Upper lobe of right lung (tissue), 1 donor: ENCODE measurements at regions not wholly inside any gene's neighbourhood (a gene's known extent, or its start where the extent isn't known, plus 50 kb on each side); places are given as distances from the start of the nearest gene placed in this dataset.
"Not testable (repeated sequence)": the region's sequence is repeated elsewhere in the genome, so short reads cannot be mapped to it uniquely, and the experiment has no call there.

Experiments used
- ATAC-seq: fragments of 200-7000 bp; cut with Tn5 transposase; one replicate; pipeline ENCODE4 v1.9.1; 2020; ENCODE audit warnings: mild to moderate bottlenecking, moderate library complexity
- DNase-seq: peaks from one replicate; pipeline ENCODE4 v3.0.0-alpha.2; 2020
- H3K27ac ChIP-seq: fragments of 200-600 bp; one replicate; pipeline ENCODE4 v1.8.0; 2022
- H3K27me3 ChIP-seq: fragments of 200-600 bp; one replicate; pipeline ENCODE4 v1.8.0; 2022; ENCODE audit warnings: mild to moderate bottlenecking
- H3K36me3 ChIP-seq: fragments of 200-600 bp; one replicate; pipeline ENCODE4 v1.8.0; 2022
- H3K4me1 ChIP-seq: fragments of 200-600 bp; one replicate; pipeline ENCODE4 v1.8.0; 2022
- H3K4me3 ChIP-seq: fragments of 200-600 bp; one replicate; pipeline ENCODE4 v1.8.0; 2022; ENCODE audit warnings: mild to moderate bottlenecking
- H3K9me3 ChIP-seq: fragments of 200-600 bp; one replicate; pipeline ENCODE4 v1.8.0; 2022
- intact Hi-C: fragments of 100-400 bp; cut with DNase I; formaldehyde crosslinking; loops from one replicate; pipeline ENCODE4 v1.11.0; 2022
- donor health status: DM: no; HTN: yes; CAD: no; lungs with severe emphysema.

DNA sequence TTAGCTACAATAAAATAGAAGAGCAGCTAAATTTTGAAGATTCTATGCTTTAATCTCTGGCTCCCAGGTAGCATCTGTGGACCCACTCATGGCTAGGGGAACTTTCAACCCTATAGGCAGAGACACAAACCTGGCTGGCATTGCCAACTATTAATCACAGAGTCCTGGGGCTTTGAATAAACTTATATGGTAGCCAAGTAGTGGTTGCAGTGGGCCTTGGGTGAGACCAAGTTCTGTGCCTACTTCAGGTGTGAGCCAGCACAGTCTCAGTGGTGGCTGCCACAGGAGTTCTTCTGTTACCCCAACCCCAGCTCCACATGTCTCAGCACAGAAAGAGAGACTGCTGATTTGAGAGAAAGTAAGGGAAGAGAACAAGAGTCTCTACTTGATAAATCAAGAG is 1626.5 kb downstream of the SPATA31A7 start:
- ATAC-seq, intact Hi-C loops, DNase-seq: not testable (repeated sequence)

DNA sequence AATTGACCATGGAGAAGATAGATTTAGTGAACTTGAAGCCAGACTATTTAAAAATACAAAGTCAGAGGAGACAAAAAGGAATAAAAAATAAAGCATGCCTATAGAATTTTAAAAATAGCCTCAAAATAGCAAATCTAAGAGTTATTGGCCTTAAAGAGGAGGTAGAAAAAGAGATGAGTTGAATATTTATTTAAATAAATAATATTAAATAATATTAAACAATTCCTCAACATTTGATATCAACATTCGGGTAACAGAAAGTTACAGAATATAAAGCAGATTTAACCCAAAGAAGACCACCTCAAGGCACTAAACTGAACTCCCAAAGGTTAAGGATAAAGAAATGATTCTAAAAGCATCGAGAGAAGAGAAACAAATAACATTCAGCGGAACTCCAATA is 1627.4 kb downstream of the SPATA31A7 start:
- not testable (repeated sequence) for H3K9me3 ChIP-seq

More for the DNA sequence above, 1626.5 kb downstream of the SPATA31A7 start:
- not testable (repeated sequence) for H3K36me3 ChIP-seq, H3K4me3 ChIP-seq, H3K9me3 ChIP-seq, H3K4me1 ChIP-seq, H3K27me3 ChIP-seq, H3K27ac ChIP-seq

DNA sequence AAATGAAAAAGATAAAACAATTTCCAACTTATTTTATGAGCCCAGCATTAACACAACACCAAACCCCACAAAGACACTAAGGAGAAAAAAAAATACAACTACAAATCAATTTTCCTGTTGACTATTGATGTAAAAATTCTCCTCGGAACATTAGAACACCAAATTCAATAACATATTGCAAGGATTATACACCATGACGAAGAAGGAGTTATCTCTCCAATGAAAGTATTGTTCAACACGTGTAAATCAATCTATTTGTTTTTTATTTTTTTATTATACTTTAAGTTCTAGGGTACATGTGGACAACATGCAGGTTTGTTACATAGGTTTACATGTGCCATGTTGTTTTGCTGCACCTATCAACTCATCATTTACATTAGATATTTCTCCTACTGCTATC is 1632.3 kb downstream of the SPATA31A7 start:
- H3K4me3 ChIP-seq, intact Hi-C loops, DNase-seq, ATAC-seq, H3K4me1 ChIP-seq, H3K27me3 ChIP-seq, H3K36me3 ChIP-seq, H3K9me3 ChIP-seq, H3K27ac ChIP-seq: not testable (repeated sequence)

More for the DNA sequence above, 1627.4 kb downstream of the SPATA31A7 start:
- DNase-seq, H3K4me1 ChIP-seq, H3K27ac ChIP-seq, H3K36me3 ChIP-seq, H3K4me3 ChIP-seq, intact Hi-C loops, ATAC-seq, H3K27me3 ChIP-seq: not testable (repeated sequence)

DNA sequence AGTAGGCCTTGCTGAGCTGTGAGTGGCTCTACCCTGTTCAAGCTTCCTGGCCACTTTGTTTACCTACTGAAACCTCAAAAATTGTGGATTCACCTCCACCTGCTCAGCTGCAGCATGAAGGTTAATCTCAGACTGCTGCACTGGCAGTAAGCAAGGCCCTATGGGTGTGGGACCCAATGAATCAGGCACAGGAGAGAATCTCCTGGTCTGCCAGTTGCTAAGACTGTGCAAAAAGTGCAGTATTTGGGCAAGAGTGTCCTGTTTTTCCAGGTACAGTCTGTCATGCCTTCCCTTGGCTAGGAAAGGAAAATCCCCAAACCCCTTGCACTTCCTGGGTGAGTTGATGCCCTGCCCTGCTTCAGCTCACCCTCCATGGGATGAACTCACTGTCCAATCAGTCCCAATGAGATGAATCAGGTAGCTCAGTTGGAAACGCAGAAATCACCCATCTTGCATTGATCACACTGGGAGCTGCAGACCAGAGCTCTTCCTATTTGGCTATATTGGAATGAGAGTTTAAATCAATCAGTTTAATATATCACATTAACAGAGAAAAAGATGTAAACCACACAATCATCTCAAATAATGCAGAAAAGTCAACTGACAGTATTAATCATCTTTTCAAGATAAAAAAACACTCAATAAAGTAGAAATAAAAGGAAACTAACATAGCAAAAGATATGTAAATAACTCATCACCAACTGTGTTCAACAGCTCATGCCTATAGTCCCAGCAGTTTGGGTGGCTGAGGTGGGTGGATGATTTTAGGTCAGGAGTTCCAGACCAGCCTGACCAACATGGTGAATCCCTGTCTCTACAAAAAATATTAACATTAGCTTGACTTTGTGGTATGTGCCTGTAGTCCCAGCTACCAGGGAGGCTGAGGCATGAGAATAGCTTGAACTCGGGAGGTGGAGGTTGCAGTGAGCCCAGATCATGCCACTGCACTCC is 1638.4 kb downstream of the SPATA31A7 start:
- H3K4me3 ChIP-seq, H3K4me1 ChIP-seq, intact Hi-C loops, DNase-seq, H3K27ac ChIP-seq, H3K9me3 ChIP-seq, H3K36me3 ChIP-seq: not testable (repeated sequence)
- peaks cover 13% of the 10 kb centered on the region for H3K27me3 ChIP-seq
- ATAC-seq = peak; percentile 53

DNA sequence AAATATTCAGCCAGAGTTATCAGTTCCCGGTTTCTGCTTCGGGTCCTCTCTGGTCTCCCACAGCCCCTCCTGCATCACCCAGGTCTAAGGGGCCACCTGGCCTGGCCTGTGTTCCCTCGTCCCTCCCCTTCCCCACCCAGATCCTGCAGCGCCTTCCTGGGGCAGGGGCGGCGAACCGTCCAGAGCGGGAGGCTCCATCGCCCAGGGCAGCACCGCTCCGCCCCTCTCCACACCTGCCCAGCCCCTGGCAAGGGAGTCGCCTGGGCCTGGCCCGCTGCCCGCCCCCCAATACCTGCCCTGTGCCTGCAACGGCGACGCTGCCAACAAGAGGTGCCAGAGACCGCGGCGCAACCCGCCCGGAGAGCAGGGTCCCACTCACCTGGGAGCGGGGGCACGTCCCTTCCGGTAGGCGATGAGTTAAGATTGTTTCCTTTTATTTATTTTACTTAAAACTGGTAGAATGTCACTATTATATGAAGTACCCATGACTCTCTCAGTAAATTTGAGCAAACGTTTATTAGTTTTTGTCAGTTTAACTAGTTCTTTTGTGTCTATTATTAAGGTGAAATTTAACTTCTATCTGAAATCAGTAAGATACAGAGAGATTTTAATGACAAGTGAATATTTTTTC is 1641.1 kb downstream of the SPATA31A7 start:
- intact Hi-C loops, DNase-seq, H3K4me3 ChIP-seq, H3K9me3 ChIP-seq, H3K36me3 ChIP-seq, H3K27ac ChIP-seq, H3K4me1 ChIP-seq: not testable (repeated sequence)
- peaks cover 16% of the 10 kb centered on the region for H3K27me3 ChIP-seq
- ATAC-seq = peak; percentile 57

DNA sequence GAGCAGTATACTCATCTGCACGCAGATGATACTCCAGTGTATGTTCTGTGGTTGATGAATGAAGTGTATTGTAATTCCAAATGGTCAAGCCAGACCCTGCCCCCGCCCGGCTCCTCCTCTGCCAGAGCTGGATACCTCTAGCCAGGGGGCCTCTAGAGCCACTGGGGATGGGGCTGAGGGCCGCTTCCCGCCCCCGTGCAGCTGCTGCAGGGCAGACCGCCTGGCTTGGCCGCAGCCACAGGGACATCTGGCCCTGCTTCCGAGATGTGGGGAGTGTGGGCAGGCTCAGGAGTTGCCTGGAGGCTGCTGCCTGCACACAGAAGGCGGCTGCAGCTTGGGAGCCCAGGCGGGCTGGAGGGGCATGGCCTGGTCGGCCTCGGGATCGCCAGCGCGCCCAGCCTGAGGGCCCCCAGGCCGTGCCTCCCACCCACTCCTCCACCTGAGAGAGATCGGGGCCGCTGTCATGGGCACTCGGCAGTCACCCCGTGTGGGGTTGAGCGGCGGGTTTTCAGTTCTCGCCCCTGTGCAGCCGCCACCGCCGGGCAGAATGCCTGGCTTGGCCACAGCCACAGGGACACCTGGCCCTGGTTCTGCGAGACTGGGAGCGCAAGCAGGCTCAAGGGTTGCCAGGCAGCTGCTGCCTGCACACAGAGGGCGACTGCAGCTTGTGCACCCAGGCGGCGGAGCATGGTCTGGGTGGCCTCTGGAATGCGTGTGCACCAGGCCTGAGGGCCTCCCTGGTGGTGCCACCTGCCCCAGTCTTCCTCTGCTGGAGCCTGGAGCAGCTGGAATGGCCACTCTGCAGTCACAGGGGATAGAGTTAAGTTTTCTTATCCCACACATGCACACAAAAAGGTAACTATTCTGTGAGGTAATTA is 1643.7 kb downstream of the SPATA31A7 start:
- intact Hi-C loops, H3K4me3 ChIP-seq, H3K4me1 ChIP-seq, H3K36me3 ChIP-seq, ATAC-seq, H3K9me3 ChIP-seq, DNase-seq, H3K27ac ChIP-seq: not testable (repeated sequence)
- peaks cover 10% of the 10 kb centered on the region for H3K27me3 ChIP-seq

DNA sequence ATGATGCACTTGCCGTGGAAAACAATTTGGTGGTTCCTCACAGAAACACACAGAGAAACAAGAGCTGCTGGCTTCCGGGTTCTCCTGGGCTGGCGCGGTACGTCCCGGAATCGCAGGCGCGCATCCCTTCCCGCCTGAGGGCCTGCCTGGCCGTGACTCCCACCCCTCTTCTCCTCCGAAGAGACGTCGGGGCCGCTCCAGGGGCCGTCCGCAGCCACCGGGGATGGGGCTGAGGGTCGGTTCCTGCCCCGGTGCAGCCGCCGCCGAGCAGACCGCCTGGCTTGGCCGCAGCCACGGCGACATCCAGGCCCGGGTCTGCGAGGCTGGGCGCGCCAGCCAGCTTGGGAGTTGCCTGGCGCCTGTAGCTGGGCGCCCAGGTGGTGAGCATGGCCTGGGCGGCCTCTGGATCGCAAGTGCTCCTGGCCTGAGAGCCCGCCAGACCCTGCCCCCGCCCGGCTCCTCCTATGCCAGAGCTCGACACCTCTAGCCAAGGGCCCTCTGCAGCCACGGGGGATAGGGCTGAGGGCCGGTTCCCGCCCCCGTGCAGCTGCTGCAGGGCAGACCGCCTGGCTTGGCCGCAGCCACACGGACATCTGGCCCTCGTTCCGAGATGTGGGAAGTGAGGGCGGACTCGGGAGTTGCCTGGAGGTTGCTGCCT is 1647.5 kb downstream of the SPATA31A7 start:
- H3K4me1 ChIP-seq, H3K27me3 ChIP-seq, H3K36me3 ChIP-seq, intact Hi-C loops, H3K27ac ChIP-seq, H3K9me3 ChIP-seq: not testable (repeated sequence)
- peak overlapping the region; percentile 36 for H3K4me3 ChIP-seq
- ATAC-seq (peak; percentile 29), DNase-seq (peak; percentile 75)

DNA sequence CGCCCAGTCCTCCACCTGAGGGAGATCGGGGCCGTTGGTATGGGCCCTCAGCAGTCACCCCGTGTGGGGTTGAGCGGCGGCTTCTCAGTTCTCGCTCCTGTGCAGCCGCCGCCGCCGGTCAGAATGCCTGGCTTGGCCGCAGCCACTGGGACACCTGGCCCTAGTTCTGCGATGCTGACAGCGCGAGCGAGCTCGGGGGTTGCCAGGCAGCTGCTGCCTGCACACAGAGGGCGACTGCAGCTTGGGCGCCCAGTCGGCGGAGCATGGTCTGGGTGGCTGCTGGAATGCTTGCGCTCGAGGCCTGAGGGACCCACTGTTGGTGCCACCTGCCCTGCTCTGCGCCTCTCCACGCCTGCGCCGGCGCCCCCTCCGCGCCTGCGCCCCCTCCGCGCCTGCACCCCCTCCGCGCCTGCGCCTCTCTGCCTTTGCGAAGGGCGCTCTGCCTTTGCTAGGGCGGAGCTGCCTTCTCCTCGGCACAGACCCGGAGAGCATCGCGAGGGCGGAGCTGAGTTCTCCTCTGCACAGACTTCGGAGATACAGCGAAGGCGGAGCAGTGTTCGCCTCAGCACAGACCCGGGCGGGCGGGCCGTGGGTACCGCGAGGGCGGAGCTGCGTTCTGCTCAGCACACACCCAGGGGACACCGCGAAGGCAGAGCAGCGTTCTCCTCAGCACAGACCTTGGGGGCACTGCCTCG is 1648.3 kb downstream of the SPATA31A7 start:
- H3K9me3 ChIP-seq, H3K27ac ChIP-seq, H3K4me1 ChIP-seq, H3K36me3 ChIP-seq, intact Hi-C loops: not testable (repeated sequence)
- peak overlapping the region; percentile 36 for H3K4me3 ChIP-seq
- DNase-seq (peak; percentile 95), ATAC-seq (peak; percentile 100)
- H3K27me3 ChIP-seq = peaks cover 14% of the 10 kb centered on the region

DNA sequence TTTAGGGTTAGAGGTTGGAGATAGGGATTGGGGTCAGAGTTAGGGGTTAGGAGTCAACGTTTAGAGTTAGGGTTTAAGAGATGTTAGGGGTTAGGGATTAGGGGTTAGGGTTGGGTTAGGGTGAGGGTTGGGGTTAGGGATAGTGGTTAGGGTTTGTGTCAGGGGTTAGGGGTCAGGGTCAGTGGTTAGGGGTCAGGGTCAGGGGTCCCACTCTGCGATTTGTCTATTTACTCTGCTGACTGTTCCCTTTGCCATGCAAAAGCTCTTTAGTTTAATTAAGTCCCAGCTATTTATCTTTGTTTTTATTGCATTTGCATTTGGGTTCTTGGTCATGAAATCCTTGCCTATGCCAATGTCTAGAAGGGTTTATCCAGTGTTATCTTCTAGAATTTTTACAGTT is 1649.3 kb downstream of the SPATA31A7 start:
- H3K27ac ChIP-seq, H3K4me1 ChIP-seq, intact Hi-C loops, ATAC-seq, H3K36me3 ChIP-seq, H3K4me3 ChIP-seq, DNase-seq, H3K9me3 ChIP-seq: not testable (repeated sequence)
- peaks cover 16% of the 10 kb centered on the region for H3K27me3 ChIP-seq

DNA sequence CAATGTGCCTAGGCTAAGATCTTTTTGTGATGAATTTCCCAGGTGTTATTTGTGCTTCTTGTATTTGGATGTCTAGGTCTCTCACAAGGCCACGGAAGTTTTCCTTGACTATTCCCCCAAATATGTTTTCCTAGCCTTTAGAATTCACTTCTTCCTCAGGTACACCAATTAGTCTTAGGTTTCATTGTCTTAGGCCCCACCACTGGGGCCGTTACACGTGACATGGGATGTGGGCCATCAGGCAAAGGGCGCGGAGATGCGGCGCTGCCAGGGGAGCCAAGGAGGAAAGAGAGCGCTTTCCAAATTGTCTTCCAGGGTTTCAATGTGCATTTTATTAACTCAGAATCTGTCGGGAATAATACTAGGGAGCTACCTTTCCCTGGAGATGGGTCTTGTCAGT is 1653.3 kb downstream of the SPATA31A7 start:
- H3K36me3 ChIP-seq, H3K4me1 ChIP-seq, H3K27ac ChIP-seq, H3K4me3 ChIP-seq, intact Hi-C loops, H3K9me3 ChIP-seq: not testable (repeated sequence)
- DNase-seq (peak; percentile 62), ATAC-seq (peak; percentile 4)
- H3K27me3 ChIP-seq = peaks cover 16% of the 10 kb centered on the region

DNA sequence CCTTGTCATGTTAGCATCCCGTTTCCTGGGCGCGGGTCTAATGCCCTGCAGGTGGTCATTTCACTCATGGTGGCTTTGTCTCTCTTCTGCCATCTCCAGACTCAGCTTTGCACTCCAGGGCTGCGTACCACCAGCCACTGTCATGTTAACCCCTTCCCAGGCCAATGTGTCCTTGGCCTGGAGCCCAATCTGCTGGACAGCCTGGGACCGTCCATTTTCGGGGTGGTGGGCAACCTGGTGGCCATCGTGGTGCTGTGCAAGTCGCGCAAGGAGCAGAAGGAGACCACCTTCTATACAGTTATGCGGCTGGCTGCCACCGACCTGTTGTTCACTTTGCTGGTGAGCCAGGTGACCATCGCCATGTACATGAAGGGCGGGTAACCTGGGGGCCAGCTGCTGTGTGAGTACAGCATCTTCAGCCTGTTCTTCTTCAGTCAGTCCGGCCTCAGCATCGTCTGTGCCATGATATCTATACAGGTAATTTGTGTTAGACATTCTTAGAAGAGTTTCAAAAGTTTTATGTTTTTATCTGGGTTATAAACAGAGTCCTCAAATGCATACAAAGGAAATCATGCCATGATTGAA is 1654.0 kb downstream of the SPATA31A7 start:
- H3K9me3 ChIP-seq, H3K27ac ChIP-seq, H3K36me3 ChIP-seq, H3K4me1 ChIP-seq, intact Hi-C loops, H3K4me3 ChIP-seq: not testable (repeated sequence)
- DNase-seq = peak; percentile 62
- peaks cover 16% of the 10 kb centered on the region for H3K27me3 ChIP-seq
- peak; percentile 66 for ATAC-seq

DNA sequence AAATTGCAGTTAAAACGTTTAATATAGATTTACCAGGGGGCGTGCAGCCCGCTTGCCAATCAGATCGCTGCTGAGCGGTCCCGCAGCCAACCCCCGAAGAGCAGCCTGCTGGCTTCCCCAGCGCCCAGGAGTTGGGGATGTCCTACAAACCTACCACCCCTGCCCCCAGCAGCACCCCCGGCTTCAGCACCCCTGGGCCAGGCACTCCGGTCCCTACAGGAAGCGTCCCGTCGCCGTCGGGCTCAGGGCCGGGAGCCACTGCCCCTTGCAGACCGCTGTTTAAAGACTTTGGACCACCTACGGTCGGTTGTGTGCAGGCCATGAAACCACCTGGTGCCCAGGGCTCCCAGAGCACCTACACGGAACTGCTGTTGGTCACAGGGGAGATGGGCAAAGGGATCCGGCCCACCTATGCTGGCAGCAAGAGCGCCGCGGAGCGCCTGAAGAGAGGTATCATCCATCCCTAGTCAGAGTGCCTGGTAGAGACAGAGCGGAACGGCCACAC is 1654.9 kb downstream of the SPATA31A7 start:
- peaks cover 16% of the 10 kb centered on the region for H3K27me3 ChIP-seq
- DNase-seq (peak; percentile 67), ATAC-seq (peak; percentile 70)
- H3K9me3 ChIP-seq, H3K4me3 ChIP-seq, H3K4me1 ChIP-seq, H3K27ac ChIP-seq, intact Hi-C loops, H3K36me3 ChIP-seq: not testable (repeated sequence)
